Femur (tissue), 1 donor: ENCODE measurements at regions not wholly inside any gene's neighbourhood (a gene's known extent, or its start where the extent isn't known, plus 50 kb on each side); places are given as distances from the start of the nearest gene placed in this dataset.
"Not testable (repeated sequence)": the region's sequence is repeated elsewhere in the genome, so short reads cannot be mapped to it uniquely, and the experiment has no call there.

Experiments used
- DNase-seq: peaks from one replicate; pipeline ENCODE4 v3.0.0-alpha.2; 2017

GRCh38 chr14:81765651-81766275 is 232.1 kb upstream of the SEL1L start:
- no peak for DNase-seq

GRCh38 chr14:81766321-81766915 is 232.8 kb upstream of the SEL1L start:
- no peak for DNase-seq

GRCh38 chr14:81767266-81767995 is 233.8 kb upstream of the SEL1L start:
- no peak for DNase-seq

GRCh38 chr14:81771651-81772275 is 238.1 kb upstream of the SEL1L start:
- no peak for DNase-seq

- no peak for DNase-seq
Measured at GRCh38 chr14:81772381-81772780, 238.7 kb upstream of the SEL1L start.

GRCh38 chr14:81776531-81776930 is 242.9 kb upstream of the SEL1L start:
- DNase-seq, result no peak

- DNase-seq, result not testable (repeated sequence)
Measured at GRCh38 chr14:81781798-81782197, 248.1 kb upstream of the SEL1L start.

GRCh38 chr14:81784084-81784483 is 250.4 kb upstream of the SEL1L start:
- no peak for DNase-seq

- peak; percentile 90 for DNase-seq
Measured at GRCh38 chr14:81797315-81797714, 263.7 kb upstream of the SEL1L start.

- DNase-seq, result peak; percentile 73
Measured at GRCh38 chr14:81801921-81802320, 268.3 kb upstream of the SEL1L start.

GRCh38 chr14:81802341-81802740 is 268.7 kb upstream of the SEL1L start:
- no peak for DNase-seq

GRCh38 chr14:81805785-81806184 is 272.1 kb upstream of the SEL1L start:
- no peak for DNase-seq

- DNase-seq, result no peak
Measured at GRCh38 chr14:81811705-81812269, 278.1 kb upstream of the SEL1L start.

- DNase-seq, result no peak
Measured at GRCh38 chr14:81818271-81818670, 284.6 kb upstream of the SEL1L start.

- DNase-seq, result no peak
Measured at GRCh38 chr14:81819344-81819743, 285.7 kb upstream of the SEL1L start.

GRCh38 chr14:81819910-81820309 is 286.3 kb upstream of the SEL1L start:
- no peak for DNase-seq

- no peak for DNase-seq
Measured at GRCh38 chr14:81826081-81826480, 292.4 kb upstream of the SEL1L start.

- no peak for DNase-seq
Measured at GRCh38 chr14:81829447-81829846, 295.8 kb upstream of the SEL1L start.

GRCh38 chr14:81831128-81831820 is 297.6 kb upstream of the SEL1L start:
- peak; percentile 76 for DNase-seq

- no peak for DNase-seq
Measured at GRCh38 chr14:81834308-81834707, 300.7 kb upstream of the SEL1L start.

- no peak for DNase-seq
Measured at GRCh38 chr14:81837304-81837703, 303.7 kb upstream of the SEL1L start.

- DNase-seq, result no peak
Measured at GRCh38 chr14:81839056-81839455, 305.4 kb upstream of the SEL1L start.

- no peak for DNase-seq
Measured at GRCh38 chr14:81841346-81841745, 307.7 kb upstream of the SEL1L start.
